Liver (tissue), 8 donors: ENCODE measurements at regions not wholly inside any gene's neighbourhood (a gene's known extent, or its start where the extent isn't known, plus 50 kb on each side); places are given as distances from the start of the nearest gene placed in this dataset.

ENCODE experiments used
- DNase-seq: peaks from one replicate; pipeline ENCODE4 v3.0.0-alpha.2; 2017; ENCODE audit warnings: low spot score
- H3K27ac ChIP-seq, 2 donors: one replicate each; pipeline ENCODE4 v1.7.0; 2013; ENCODE audit warnings: inconsistent platforms in 2 of 2, low read length in 2 of 2, control low read depth in 1 of 2, low read depth in 1 of 2, mild to moderate bottlenecking in 1 of 2
- H3K27me3 ChIP-seq, 4 donors: one replicate each; pipeline versions ENCODE4 v1.6.1 to v1.7.0; 2013; ENCODE audit warnings: low read length in 3 of 4, inconsistent platforms in 1 of 4, mild to moderate bottlenecking in 1 of 4, moderate library complexity in 1 of 4; ENCODE audit not compliant: control insufficient read depth in 4 of 4, insufficient read depth in 4 of 4
- H3K36me3 ChIP-seq, 4 donors: one replicate each; pipeline versions ENCODE4 v1.6.1 to v1.7.0; 2013; ENCODE audit warnings: low read length in 3 of 4, mild to moderate bottlenecking in 3 of 4, low read depth in 1 of 4, moderate library complexity in 1 of 4; ENCODE audit not compliant: control insufficient read depth in 4 of 4, insufficient read depth in 3 of 4
- H3K4me1 ChIP-seq, 4 donors: one replicate each; pipeline versions ENCODE4 v1.6.1 to v1.7.0; 2013; ENCODE audit warnings: low read length in 3 of 4, mild to moderate bottlenecking in 3 of 4, moderate library complexity in 1 of 4; ENCODE audit not compliant: control insufficient read depth in 4 of 4, insufficient read depth in 4 of 4
- H3K4me3 ChIP-seq, 3 donors: one replicate each; pipeline versions ENCODE4 v1.6.1 to v1.7.0; 2013; ENCODE audit warnings: low read length in 3 of 3, control low read depth in 1 of 3, low read depth in 1 of 3, mild to moderate bottlenecking in 1 of 3
- H3K9ac ChIP-seq, 2 donors: one replicate each; pipeline ENCODE4 v1.7.0; 2013; ENCODE audit warnings: low read length in 2 of 2, mild to moderate bottlenecking in 2 of 2, moderate library complexity in 2 of 2, control low read depth in 1 of 2, low read depth in 1 of 2
- H3K9me3 ChIP-seq, 4 donors: one replicate each; pipeline versions ENCODE4 v1.6.1 to v1.7.0; 2013; ENCODE audit warnings: low read length in 3 of 4; ENCODE audit not compliant: control insufficient read depth in 4 of 4
- CTCF ChIP-seq: fragments of 150-350 bp; IDR thresholded peaks from 2 replicates; pipeline ENCODE4 v1.5.1; 2017; ENCODE audit warnings: improper control_type of control experiment, low read depth, low read length; ENCODE audit not compliant: missing input control
- EGR1 ChIP-seq, 2 donors: IDR thresholded peaks; 2 replicates each; pipeline ENCODE4 v1.6.1; 2016 to 2018; ENCODE audit warnings: antibody characterized with exemption in 2 of 2, low read depth in 2 of 2
- FOXA1 ChIP-seq: IDR thresholded peaks from 2 replicates; pipeline ENCODE4 v1.6.1; 2016; ENCODE audit warnings: antibody characterized with exemption
- GABPA ChIP-seq, 2 donors: IDR thresholded peaks in 1 of 2; conservative IDR thresholded peaks in 1 of 2; 2 replicates each; pipeline ENCODE4 v1.6.1; 2016; ENCODE audit warnings: antibody characterized with exemption in 2 of 2, mild to moderate bottlenecking in 1 of 2, moderate library complexity in 1 of 2
- HNF4A ChIP-seq, 2 donors: conservative IDR thresholded peaks; 2 replicates each; pipeline ENCODE4 v1.6.1; 2016; ENCODE audit warnings: antibody characterized with exemption in 2 of 2, mild to moderate bottlenecking in 2 of 2
- HNF4G ChIP-seq: IDR thresholded peaks from 2 replicates; pipeline ENCODE4 v1.6.1; 2016; ENCODE audit warnings: antibody characterized with exemption
- MAX ChIP-seq: IDR thresholded peaks from 2 replicates; pipeline ENCODE4 v1.6.1; 2016; ENCODE audit warnings: antibody characterized with exemption
- NR2F2 ChIP-seq: IDR thresholded peaks from 2 replicates; pipeline ENCODE4 v1.6.1; 2016; ENCODE audit warnings: antibody characterized with exemption
- RAD21 ChIP-seq, 2 donors: IDR thresholded peaks; 2 replicates each; pipeline ENCODE4 v1.6.1; 2016; ENCODE audit warnings: antibody characterized with exemption in 2 of 2, mild to moderate bottlenecking in 2 of 2
- RXRA ChIP-seq, 2 donors: IDR thresholded peaks; 2 replicates each; pipeline ENCODE4 v1.6.1; 2017 to 2018; ENCODE audit warnings: antibody characterized with exemption in 2 of 2, mild to moderate bottlenecking in 1 of 2
- SP1 ChIP-seq: IDR thresholded peaks from 2 replicates; pipeline ENCODE4 v1.6.1; 2018; ENCODE audit warnings: antibody characterized with exemption, mild to moderate bottlenecking
- TAF1 ChIP-seq: conservative IDR thresholded peaks from 2 replicates; pipeline ENCODE4 v1.6.1; 2016; ENCODE audit warnings: antibody characterized with exemption, mild to moderate bottlenecking
- YY1 ChIP-seq: IDR thresholded peaks from 2 replicates; pipeline ENCODE4 v1.6.1; 2016; ENCODE audit warnings: antibody characterized with exemption, mild to moderate bottlenecking
- ZBTB33 ChIP-seq: IDR thresholded peaks from 2 replicates; pipeline ENCODE4 v1.6.1; 2016; ENCODE audit warnings: antibody characterized with exemption
- WGBS: extraction: QIAGEN DNeasy Blood & Tissue Kit; methylation state at CpG from one replicate; pipeline ENCODE4 v1.1.7; 2013; 5-methylcytosine and 5-hydroxymethylcytosine counted together
- donor health status: healthy.
- donor health status: healthy.
- donor health status: healthy.
- donor health status: healthy.
- donor health status: healthy.

DNA sequence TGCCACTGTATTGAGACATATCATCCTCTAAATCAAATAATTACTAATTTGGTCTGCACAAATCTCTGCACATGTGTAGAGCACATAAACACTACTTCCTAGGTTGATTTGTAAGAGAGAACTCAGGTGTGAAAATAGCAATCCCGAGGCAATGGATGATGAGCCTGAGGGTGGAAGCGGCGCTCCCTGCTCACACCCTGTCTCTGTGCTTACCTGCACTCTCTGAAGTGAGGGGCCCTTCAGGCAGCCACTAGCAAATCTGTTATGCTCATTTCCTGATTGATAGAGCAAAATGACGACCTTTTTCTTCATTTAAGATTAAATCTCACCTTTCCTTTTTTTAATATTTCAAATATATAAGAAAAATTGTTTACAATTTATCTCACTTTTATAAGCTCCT is 1995.7 kb upstream of the AGA start:
- TF ChIP-seq RXRA (IDR thresholded peaks at IDR 0.05) = no peak
- TF ChIP-seq FOXA1 = no peak
- TF ChIP-seq NR2F2 = no peak
- TF ChIP-seq SP1 = no peak
- TF ChIP-seq TAF1 = no peak
- TF ChIP-seq HNF4A (conservative IDR thresholded peaks at IDR 0.05) = no peak
- no peak for TF ChIP-seq EGR1 (IDR thresholded peaks at IDR 0.05; ENCODE audit: low read depth in 2 of 2)
- no peak for TF ChIP-seq RAD21 (IDR thresholded peaks at IDR 0.05)
- no peak for TF ChIP-seq ZBTB33
- TF ChIP-seq MAX = no peak
- Histone ChIP-seq H3K4me3 (no peak overlapping the region), H3K36me3 (no peaks in the 10 kb centered on the region), H3K9me3 (peaks cover 0 to 3% (median 0%) of the 10 kb centered on the region in 4 donors), H3K9ac (no peak overlapping the region), H3K27ac (no peak overlapping the region), H3K27me3 (no peaks in the 10 kb centered on the region), H3K4me1 (no peaks in the 10 kb centered on the region)
- DNase-seq = no peak
- WGBS = 64% methylated on average over 4 of the region's 4 CpGs

- Histone ChIP-seq H3K9ac (no peak overlapping the region), H3K4me3 (no peak overlapping the region), H3K9me3 (no peaks in the 10 kb centered on the region), H3K27me3 (no peaks in the 10 kb centered on the region), H3K27ac (no peak overlapping the region), H3K4me1 (no peaks in the 10 kb centered on the region), H3K36me3 (no peaks in the 10 kb centered on the region)
- DNase-seq = no peak
- no peak for TF ChIP-seq MAX
- 26% methylated on average over 1 of the region's 1 CpG for WGBS
Observed at GRCh38 chr4:179441596-179441995, 1999.4 kb upstream of the AGA start.

GRCh38 chr4:179447308-179447707 is 2005.1 kb upstream of the AGA start:
- Histone ChIP-seq H3K9ac (no peak overlapping the region), H3K27me3 (no peaks in the 10 kb centered on the region), H3K36me3 (no peaks in the 10 kb centered on the region), H3K9me3 (no peaks in the 10 kb centered on the region), H3K4me1 (no peaks in the 10 kb centered on the region), H3K4me3 (no peak overlapping the region), H3K27ac (no peak overlapping the region)
- 41% methylated on average over 2 of the region's 2 CpGs for WGBS
- no peak for DNase-seq
- no peak for TF ChIP-seq GABPA (IDR thresholded peaks at IDR 0.05 in 1 of 2, conservative IDR thresholded peaks at IDR 0.05 in 1 of 2)
- no peak for TF ChIP-seq YY1
- TF ChIP-seq MAX = no peak
- no peak for TF ChIP-seq HNF4G
- TF ChIP-seq FOXA1 = no peak
- no peak for TF ChIP-seq HNF4A (conservative IDR thresholded peaks at IDR 0.05)
- TF ChIP-seq CTCF = no peak
